Nephron (organoid): ENCODE measurements at regions not wholly inside any gene's neighbourhood (a gene's known extent, or its start where the extent isn't known, plus 50 kb on each side); places are given as distances from the start of the nearest gene placed in this dataset.
"Not testable (repeated sequence)": the region's sequence is repeated elsewhere in the genome, so short reads cannot be mapped to it uniquely, and the experiment has no call there.

Source experiments
- H3K27ac Mint-ChIP-seq, 3 experiments: 2 replicates each; pipeline ENCODE4 v1.8.0; 2020; ENCODE audit warnings: mixed read lengths in 3 of 3, mild to moderate bottlenecking in 2 of 3, moderate library complexity in 1 of 3
- H3K27me3 Mint-ChIP-seq: 2 replicates; pipeline ENCODE4 v1.8.0; 2021; ENCODE audit warnings: low read depth, mild to moderate bottlenecking, moderate library complexity, mixed read lengths
- H3K36me3 Mint-ChIP-seq: 2 replicates; pipeline ENCODE4 v1.8.0; 2020; ENCODE audit warnings: low read depth, mixed read lengths
- H3K4me1 Mint-ChIP-seq: 2 replicates; pipeline ENCODE4 v1.8.0; 2020; ENCODE audit warnings: mixed read lengths
- H3K4me3 Mint-ChIP-seq, 3 experiments: 2 replicates each; pipeline ENCODE4 v1.8.0; 2020; ENCODE audit warnings: mild to moderate bottlenecking in 3 of 3, mixed read lengths in 3 of 3, moderate library complexity in 2 of 3
- H3K9me3 Mint-ChIP-seq: 2 replicates; pipeline ENCODE4 v1.8.0; 2020; ENCODE audit warnings: mixed read lengths
- TF ChIP-seq, protein P1 (sequence below), 3 experiments: fragments of 200-600 bp; sonication (generic); IDR thresholded peaks; one replicate each; pipeline ENCODE4 v1.5.0; 2021; ENCODE audit warnings: antibody characterized with exemption in 3 of 3; ENCODE audit not compliant: unreplicated experiment in 3 of 3

DNA sequence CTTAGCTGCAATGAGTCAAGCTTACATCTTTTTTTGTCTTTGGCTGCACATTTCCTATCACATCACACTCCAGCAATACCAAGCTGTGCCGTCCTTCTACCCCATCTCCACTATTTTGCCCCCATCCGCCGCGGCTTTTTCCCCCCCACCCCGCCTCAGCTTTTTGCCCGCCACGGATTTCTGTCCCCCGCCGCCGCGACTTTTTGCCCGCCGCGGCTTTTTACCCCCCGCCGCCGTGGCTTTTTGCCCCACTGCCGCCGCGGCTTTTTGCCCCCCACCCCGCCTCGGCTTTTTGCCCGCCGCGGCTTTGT, 2785.4 kb downstream of the RPIA start:
- H3K9me3 Mint-ChIP-seq: peaks cover 11% of the 10 kb centered on the region
- H3K27me3 Mint-ChIP-seq: peaks cover 18% of the 10 kb centered on the region
- not testable (repeated sequence) for H3K27ac Mint-ChIP-seq, H3K4me1 Mint-ChIP-seq, H3K36me3 Mint-ChIP-seq
- peak overlapping the region; percentile 60 to 81 (median 80) for H3K4me3 Mint-ChIP-seq

DNA sequence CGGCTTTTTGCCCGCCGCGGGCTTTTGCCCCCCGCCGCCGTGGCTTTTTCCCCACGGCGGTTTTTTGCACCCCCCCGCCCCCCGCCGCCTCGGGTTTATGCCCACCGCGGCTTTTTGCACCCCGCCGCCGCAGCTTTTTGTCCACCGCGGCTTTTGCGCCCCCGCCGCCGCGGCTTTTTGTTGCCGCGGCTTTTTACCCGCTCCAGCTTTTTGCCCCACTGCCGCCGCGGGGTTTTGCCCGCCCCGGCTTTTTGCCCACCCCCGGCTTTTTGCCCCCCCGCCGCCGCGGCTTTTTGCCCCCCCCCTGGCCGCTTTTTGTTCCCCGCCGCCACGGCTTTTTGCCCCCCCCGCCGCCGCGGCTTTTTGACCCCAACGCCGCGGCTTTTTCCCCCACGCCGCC, 2785.8 kb downstream of the RPIA start:
- peaks cover 18% of the 10 kb centered on the region for H3K27me3 Mint-ChIP-seq
- H3K27ac Mint-ChIP-seq, H3K4me1 Mint-ChIP-seq, H3K9me3 Mint-ChIP-seq, H3K36me3 Mint-ChIP-seq, H3K4me3 Mint-ChIP-seq: not testable (repeated sequence)

DNA sequence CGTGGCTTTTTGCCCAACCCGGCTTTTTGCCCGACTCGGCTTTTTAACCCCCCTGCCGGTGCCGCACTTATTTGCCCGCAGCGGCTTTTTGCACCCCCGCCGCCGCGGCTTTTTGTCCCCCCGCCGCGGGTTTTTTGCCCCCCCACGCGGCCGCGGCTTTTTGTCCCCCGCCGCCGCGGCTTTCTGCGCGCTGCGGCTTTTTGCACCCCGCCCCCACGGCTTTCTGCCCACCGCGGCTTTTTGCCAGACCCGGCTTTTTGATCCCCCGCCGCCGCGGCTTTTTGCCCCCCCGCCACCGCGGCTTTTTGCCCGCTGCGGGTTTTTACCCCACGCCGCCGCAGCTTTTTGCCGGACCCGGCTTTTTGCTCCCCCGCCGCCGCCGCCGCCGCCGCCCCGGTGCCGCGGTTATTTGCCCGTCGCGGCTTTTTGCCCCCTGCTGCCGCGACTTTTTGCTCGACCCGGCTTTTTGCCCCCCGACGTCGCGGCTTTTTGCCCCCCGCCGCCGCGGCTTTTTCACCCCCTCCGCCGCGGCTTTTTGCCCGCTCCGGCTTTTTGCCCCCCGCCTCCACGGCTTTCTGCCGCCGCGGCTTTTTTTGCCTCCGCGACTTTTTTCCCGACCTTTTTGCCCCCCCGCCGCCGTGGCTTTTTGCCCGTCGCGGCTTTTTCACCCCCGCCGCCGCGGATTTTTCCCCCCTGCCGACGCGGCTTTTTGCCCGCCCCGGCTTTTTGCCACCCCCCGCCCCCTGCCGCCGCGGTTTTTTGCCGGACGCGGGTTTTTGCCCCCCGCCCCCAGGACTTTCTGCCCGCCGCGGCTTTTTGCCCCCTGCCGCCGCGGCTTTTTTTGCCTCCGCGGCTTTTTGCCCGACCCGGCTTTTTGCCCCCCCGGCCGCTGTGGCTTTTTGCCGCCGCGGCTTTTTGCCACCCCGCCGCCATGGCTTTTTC, 2786.5 kb downstream of the RPIA start:
- TF ChIP-seq, protein P1, sequence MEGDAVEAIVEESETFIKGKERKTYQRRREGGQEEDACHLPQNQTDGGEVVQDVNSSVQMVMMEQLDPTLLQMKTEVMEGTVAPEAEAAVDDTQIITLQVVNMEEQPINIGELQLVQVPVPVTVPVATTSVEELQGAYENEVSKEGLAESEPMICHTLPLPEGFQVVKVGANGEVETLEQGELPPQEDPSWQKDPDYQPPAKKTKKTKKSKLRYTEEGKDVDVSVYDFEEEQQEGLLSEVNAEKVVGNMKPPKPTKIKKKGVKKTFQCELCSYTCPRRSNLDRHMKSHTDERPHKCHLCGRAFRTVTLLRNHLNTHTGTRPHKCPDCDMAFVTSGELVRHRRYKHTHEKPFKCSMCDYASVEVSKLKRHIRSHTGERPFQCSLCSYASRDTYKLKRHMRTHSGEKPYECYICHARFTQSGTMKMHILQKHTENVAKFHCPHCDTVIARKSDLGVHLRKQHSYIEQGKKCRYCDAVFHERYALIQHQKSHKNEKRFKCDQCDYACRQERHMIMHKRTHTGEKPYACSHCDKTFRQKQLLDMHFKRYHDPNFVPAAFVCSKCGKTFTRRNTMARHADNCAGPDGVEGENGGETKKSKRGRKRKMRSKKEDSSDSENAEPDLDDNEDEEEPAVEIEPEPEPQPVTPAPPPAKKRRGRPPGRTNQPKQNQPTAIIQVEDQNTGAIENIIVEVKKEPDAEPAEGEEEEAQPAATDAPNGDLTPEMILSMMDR (IDR thresholded peaks at IDR 0.05; ENCODE audit: unreplicated experiment in 3 of 3): no peak
- Mint-ChIP-seq H3K27me3 (peaks cover 18% of the 10 kb centered on the region), H3K36me3 (peaks cover 5% of the 10 kb centered on the region), H3K27ac (no peak overlapping the region), H3K9me3 (peaks cover 10% of the 10 kb centered on the region), H3K4me1 (no peaks in the 10 kb centered on the region), H3K4me3 (no peak overlapping the region)

DNA sequence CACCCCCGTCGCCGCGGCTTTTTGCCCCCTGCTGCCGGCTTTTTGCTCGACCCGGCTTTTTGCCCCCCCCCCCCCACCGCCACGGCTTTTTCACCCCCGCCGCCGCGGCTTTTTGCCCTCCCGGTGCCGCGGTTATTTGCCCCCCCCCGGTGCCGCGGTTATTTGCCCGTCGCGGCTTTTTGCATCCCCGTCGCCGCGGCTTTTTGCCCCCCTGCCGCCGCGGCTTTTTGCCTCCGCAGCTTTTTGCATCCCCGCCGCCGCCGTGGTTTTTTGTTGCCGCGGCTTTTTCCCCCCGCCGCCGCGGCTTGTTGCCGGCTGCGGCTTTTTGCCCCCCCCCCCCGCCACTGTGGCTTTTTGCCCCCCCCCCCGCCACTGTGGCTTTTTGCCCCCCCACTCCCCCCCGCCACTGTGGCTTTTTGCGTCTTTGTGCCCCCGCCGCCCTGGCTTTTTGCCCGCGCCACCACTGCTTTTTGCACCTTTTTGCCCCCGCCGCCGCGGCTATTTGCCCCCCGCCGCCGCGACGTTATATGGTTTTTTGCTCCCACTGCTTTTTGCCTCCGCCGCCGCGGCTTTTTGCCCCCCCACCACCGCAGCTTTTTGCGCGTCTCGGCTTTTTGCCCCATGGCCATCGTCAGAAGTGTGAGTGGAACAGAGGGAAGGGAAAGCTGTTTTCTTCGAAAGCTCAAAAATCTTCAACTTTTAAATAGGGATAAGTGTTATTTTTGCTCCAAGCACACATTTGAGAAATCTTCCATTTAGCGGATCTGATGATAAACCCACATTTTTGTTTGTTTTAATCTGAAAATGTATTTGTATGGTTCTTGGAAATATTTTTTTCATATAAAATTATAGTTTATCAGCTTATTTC, 2787.6 kb downstream of the RPIA start:
- Mint-ChIP-seq H3K27me3 (peaks cover 18% of the 10 kb centered on the region), H3K4me3 (peak overlapping the region in 1 of 3 experiments; percentile 56)
- not testable (repeated sequence) for H3K36me3 Mint-ChIP-seq, H3K27ac Mint-ChIP-seq, H3K4me1 Mint-ChIP-seq, H3K9me3 Mint-ChIP-seq

DNA sequence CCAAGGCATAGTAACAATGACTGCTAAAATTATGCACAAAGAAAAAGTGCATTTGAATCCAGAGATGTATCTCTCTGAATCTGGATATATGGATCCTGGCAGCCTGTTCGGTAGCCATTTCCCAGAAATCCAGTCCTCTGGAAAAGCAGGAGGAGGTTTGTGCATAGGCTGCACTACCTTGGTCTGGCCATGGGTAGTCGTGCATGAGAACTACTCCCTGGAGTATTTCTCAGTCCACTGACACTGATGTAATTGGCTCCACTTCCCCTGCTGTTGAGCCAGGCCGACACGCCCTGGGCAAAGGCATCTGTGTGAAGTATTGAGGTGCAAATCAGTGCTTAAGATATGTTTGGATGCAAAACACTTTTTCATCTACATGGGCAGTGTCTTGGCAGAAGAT, 2793.8 kb downstream of the RPIA start:
- H3K36me3 Mint-ChIP-seq, H3K4me3 Mint-ChIP-seq, H3K4me1 Mint-ChIP-seq, H3K9me3 Mint-ChIP-seq, H3K27me3 Mint-ChIP-seq, H3K27ac Mint-ChIP-seq: not testable (repeated sequence)

DNA sequence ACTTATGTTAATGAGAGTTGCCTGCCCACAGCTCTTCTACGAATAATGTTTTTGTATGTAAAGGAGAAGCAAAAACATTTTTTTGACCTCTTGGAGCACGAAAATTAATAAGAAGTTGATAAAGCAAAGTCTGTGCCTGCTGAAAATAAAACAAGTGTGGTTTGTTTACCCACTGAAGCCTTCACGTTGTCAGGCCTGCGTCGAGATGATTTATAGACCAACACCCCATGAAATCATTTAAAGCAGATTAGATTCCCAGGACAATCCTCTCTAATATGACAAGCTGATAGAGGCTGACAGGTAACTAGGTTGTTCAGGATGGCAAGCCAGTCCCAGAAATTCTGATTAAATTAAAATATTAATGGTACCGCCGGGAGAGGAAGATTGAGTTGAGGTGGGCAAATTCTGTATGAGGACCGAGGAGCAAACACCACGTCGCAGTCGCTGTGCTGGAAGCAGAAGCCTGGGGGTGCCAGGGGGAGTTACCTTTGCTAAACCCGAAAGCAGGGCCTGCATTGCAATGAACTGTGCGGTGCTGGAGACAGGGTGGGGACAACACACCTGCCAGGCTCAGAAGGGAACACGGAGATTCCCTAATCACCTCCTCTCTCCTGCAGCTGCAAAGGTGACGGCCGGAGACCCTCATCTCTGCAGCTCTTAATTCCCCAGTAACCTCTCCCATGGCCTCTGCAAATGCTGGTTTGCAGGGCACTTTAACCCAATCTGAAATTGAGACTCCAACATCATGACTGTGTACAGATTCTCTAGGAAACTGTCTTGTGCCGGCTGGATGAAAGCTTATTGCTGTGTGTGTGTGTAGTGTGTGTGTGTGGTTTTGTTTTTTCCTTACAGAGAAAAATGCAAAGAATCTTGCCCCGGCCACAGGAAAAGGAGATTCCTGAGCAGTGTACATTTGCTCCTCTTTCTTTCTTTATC, 2805.9 kb downstream of the RPIA start:
- H3K4me1 Mint-ChIP-seq, H3K27ac Mint-ChIP-seq: not testable (repeated sequence)

DNA sequence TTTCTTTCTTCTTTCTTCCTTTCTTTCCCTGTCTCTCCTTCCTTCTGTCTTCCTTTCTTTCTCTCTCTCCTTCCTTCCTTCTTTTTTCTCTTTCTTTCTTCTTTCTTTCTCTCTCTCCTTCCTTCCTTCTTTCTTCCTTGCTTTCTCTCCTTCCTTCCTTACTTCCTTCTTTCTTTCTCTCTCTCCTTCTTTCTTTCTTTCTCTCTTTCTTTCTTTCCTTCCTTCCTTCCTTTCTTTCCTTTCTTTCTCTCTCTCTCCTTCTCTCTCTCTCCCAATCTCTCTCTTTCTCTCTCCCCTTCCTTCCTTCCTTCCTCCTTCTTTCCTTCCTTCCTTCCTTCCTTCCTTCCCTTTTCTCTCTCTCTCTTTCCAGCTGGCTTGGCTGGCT, 2806.6 kb downstream of the RPIA start:
- H3K27ac Mint-ChIP-seq, H3K36me3 Mint-ChIP-seq, H3K4me3 Mint-ChIP-seq, H3K4me1 Mint-ChIP-seq, H3K27me3 Mint-ChIP-seq: not testable (repeated sequence)
- peaks cover 35% of the 10 kb centered on the region for H3K9me3 Mint-ChIP-seq

More for the DNA sequence above, 2805.9 kb downstream of the RPIA start:
- not testable (repeated sequence) for H3K4me3 Mint-ChIP-seq, H3K27me3 Mint-ChIP-seq, H3K36me3 Mint-ChIP-seq
- H3K9me3 Mint-ChIP-seq: peaks cover 33% of the 10 kb centered on the region

DNA sequence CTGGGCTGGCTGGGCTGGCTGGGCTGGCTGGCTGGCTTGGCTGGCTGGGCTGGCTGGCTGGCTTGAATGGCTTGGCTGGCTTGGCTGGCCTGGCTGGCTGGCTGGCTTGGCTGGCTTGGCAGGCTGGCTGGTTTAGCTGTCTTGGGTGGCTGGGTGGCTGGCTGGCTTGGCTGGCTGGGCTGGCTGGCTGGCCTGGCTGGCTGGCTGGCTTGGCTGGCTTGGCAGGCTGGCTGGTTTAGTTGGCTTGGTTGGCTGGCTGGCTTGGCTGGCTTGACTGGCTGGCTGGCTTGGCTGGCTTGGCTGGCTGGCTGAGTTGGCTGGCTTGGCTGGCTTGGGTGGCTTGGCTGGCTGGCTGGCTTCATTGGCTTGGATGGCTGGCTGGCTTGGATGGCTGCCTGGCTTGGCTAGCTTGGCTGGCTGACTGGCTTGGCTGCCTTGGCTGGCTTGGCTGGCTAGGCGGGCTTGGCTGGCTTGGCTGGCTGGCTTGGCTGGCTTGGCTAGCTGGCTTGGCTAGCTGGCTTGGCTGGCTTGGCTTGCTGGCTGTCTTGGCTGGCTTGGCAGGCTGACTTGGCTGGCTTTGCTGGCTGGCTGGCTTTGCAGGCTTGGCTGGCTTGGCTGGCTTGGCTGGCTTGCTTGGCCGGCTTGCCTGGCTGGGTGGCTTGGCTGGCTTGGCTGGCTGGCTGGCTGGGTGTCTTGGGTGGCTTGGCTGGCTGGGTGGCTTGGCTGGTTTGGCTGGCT, 2807.2 kb downstream of the RPIA start:
- not testable (repeated sequence) for H3K27ac Mint-ChIP-seq, H3K4me1 Mint-ChIP-seq, H3K4me3 Mint-ChIP-seq, H3K36me3 Mint-ChIP-seq, H3K27me3 Mint-ChIP-seq
- peaks cover 35% of the 10 kb centered on the region for H3K9me3 Mint-ChIP-seq

DNA sequence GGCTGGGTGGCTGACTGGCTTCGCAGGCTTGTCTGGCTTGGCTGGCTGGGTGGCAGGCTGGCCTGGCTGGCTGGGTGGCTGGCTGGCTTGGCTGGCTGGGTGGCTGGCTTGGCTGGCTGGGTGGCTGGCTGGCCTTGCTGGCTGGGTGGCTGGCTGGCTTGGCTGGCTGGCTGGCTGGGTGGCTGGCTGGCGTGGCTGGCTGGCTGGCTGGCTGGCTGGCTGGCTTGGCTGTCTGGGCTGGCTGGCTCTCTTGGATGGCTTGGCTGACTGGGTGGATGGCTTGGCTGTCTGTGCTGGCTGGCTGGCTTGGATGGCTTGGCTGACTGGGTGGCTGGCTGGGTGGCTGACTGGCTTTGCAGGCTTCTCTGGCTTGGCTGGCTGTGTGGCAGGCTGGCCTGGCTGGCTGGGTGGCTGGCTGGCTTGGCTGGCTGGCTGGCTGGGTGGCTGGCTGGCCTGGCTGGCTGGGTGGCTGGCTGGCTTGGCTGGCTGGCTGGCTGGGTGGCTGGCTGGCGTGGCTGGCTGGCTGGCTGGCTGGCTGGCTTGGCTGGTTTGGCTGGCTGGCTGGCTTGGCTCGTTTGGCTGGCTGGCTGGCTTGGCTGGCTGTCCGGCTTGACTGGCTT, 2808.1 kb downstream of the RPIA start:
- H3K27ac Mint-ChIP-seq, H3K36me3 Mint-ChIP-seq, H3K4me1 Mint-ChIP-seq: not testable (repeated sequence)

DNA sequence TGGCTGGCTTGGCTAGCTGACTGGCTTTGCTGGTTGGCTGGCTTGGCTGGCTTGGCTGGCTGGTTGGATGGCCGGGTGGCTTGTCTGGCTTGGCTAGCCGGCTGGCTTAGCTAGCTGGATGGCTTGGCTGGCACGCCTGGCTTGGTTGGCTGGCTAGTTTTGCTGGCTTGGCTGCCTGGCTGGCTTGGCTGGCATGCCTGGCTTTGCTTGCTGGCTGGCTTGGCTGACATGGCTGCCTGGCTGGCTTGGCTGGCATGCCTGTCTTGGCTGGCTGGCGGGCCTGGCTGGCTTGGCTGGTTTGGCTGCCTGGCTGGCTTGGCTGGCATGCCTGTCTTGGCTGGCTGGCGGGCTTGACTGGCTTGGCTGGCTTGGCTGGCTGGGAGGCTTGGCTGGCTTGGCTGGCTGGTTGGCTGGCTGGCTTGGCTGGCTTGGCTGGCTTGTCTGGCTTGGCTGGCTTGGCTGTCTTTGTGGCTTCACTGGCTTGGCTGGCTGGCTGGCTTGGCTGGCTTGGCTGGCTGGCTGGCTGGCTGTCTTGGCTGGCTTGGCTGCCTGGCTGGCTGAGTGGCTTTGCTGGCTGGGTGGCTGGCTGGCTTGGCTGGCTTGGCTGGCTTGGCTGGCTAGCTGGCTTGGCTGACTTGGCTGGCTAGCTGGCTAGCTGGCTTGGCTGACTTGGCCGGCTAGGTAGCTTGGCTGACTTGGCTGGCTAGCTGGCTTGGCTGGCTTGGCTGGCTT, 2808.9 kb downstream of the RPIA start:
- peaks cover 34% of the 10 kb centered on the region for H3K9me3 Mint-ChIP-seq
- H3K4me1 Mint-ChIP-seq, H3K36me3 Mint-ChIP-seq, H3K27ac Mint-ChIP-seq, H3K4me3 Mint-ChIP-seq, H3K27me3 Mint-ChIP-seq: not testable (repeated sequence)

More for the DNA sequence above, 2808.1 kb downstream of the RPIA start:
- peaks cover 35% of the 10 kb centered on the region for H3K9me3 Mint-ChIP-seq
- not testable (repeated sequence) for H3K4me3 Mint-ChIP-seq, H3K27me3 Mint-ChIP-seq

DNA sequence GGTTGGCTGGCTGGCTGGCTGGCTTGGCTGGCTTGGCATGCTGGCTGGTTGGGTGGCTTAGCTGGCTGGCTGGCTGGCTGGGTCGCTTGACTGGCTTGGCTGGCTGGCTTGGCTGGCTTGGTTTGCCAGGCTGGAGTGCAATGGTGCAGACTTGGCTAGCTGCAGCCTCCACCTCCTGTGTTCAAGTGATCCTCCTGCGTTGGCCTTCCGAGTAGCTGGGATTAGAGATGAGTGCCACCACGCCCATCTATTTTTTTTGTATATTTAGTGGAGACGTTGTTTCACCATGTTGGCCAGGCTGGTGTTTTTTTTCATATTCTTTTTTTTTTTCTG, 2809.5 kb downstream of the RPIA start:
- H3K9me3 Mint-ChIP-seq: peaks cover 33% of the 10 kb centered on the region
- H3K36me3 Mint-ChIP-seq, H3K27me3 Mint-ChIP-seq, H3K4me1 Mint-ChIP-seq, H3K4me3 Mint-ChIP-seq, H3K27ac Mint-ChIP-seq: not testable (repeated sequence)

DNA sequence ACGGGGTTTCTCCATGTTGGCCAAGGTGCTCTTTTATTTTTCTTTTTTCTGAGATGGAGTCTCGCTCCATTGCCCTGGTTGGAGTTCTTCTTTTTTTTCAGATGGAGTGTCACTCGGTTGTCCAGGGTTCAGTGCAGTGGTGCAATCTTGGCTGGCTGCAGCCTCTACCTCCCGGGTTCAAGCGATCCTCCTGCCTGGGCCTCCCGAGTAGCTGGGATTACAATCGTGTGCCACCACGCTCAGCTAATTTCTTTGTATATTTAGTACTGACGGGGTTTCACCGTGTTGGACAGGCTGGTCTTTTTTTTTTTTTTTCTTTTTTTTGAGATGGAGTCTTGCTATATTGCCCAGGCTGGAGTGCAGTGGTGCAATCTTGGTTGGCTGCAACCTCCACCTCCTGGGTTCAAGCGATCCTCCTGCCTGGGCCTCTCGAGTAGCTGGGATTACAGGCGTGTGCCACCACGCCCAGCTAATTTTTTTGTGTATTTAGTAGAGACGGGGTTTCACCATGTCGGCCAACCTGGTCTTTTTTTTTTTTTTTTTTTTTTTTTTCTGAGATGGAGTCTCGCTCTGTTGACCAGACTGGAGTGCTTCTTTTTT, 2810.1 kb downstream of the RPIA start:
- peaks cover 32% of the 10 kb centered on the region for H3K9me3 Mint-ChIP-seq

More for the DNA sequence above, 2810.1 kb downstream of the RPIA start:
- not testable (repeated sequence) for H3K27me3 Mint-ChIP-seq, H3K4me3 Mint-ChIP-seq, H3K4me1 Mint-ChIP-seq, H3K36me3 Mint-ChIP-seq, H3K27ac Mint-ChIP-seq
